ENCODE measurements at regions not wholly inside any gene's neighbourhood (a gene's known extent, or its start where the extent isn't known, plus 50 kb on each side); places are given as distances from the start of the nearest gene placed in this dataset.

- CTCF ChIA-PET, result no interaction called here
- TF ChIP-seq EZH2 (IDR thresholded peaks at IDR 0.05; ENCODE audit: borderline replicate concordance, low read depth, low read length, poor library complexity, severe bottlenecking), result no peak
- no peak for TF ChIP-seq CTCF (conservative IDR thresholded peaks at IDR 0.05; ENCODE audit: low read depth, low read length)
- DNase-seq (ENCODE audit: low spot score), result no peak
- Histone ChIP-seq H3K36me3 (ENCODE audit: insufficient read depth, low read length, poor library complexity, severe bottlenecking) (no peaks in the 10 kb centered on the region), H3K4me3 (ENCODE audit: low read depth, low read length, poor library complexity, severe bottlenecking) (no peak overlapping the region), H3K27me3 (replicated peaks; ENCODE audit: insufficient read depth, low read depth, low read length, poor library complexity) (no peaks in the 10 kb centered on the region), H3K27ac (ENCODE audit: low read depth, low read length, poor library complexity, severe bottlenecking) (no peak overlapping the region), H3K4me1 (ENCODE audit: insufficient read depth, low read length, poor library complexity, severe bottlenecking) (no peaks in the 10 kb centered on the region), H3K9me3 (ENCODE audit: low read depth, low read length, poor library complexity, severe bottlenecking) (no peaks in the 10 kb centered on the region)
- intact Hi-C loops (cut with micrococcal nuclease; ENCODE audit: unreplicated experiment), result no loop called here
- no TSS peak for BruUV-seq (replicated peaks)
- POLR2A ChIA-PET (ENCODE audit: low non-redundant PET), result no interaction called here
Observed at GRCh38 chr18:44620812-44621211, 59.9 kb upstream of the SETBP1 start.

- BruUV-seq (replicated peaks), result no TSS peak
- no peak for DNase-seq (ENCODE audit: low spot score)
- CTCF ChIA-PET, result no interaction called here
Observed at GRCh38 chr18:44624052-44624451, 56.6 kb upstream of the SETBP1 start.

GRCh38 chr18:44625386-44625785, 55.3 kb upstream of the SETBP1 start:
- no peak for DNase-seq (ENCODE audit: low spot score)
- H3K27ac ChIP-seq (ENCODE audit: low read depth, low read length, poor library complexity, severe bottlenecking), result no peak overlapping the region
- intact Hi-C loops (cut with micrococcal nuclease; ENCODE audit: unreplicated experiment), result no loop called here
- H3K4me3 ChIP-seq (ENCODE audit: low read depth, low read length, poor library complexity, severe bottlenecking), result no peak overlapping the region
- no peaks in the 10 kb centered on the region for H3K36me3 ChIP-seq (ENCODE audit: insufficient read depth, low read length, poor library complexity, severe bottlenecking)
- H3K9me3 ChIP-seq (ENCODE audit: low read depth, low read length, poor library complexity, severe bottlenecking), result no peaks in the 10 kb centered on the region
- no peak for TF ChIP-seq CTCF (conservative IDR thresholded peaks at IDR 0.05; ENCODE audit: low read depth, low read length)
- no peak for TF ChIP-seq EZH2 (IDR thresholded peaks at IDR 0.05; ENCODE audit: borderline replicate concordance, low read depth, low read length, poor library complexity, severe bottlenecking)
- ChIA-PET CTCF (no interaction called here), POLR2A (ENCODE audit: low non-redundant PET) (no interaction called here)
- no TSS peak for BruUV-seq (replicated peaks)
- H3K27me3 ChIP-seq (replicated peaks; ENCODE audit: insufficient read depth, low read depth, low read length, poor library complexity), result no peaks in the 10 kb centered on the region
- peaks cover 11% of the 10 kb centered on the region for H3K4me1 ChIP-seq (ENCODE audit: insufficient read depth, low read length, poor library complexity, severe bottlenecking)

More at GRCh38 chr18:44624052-44624451, 56.6 kb upstream of the SETBP1 start:
- TF ChIP-seq EZH2 (IDR thresholded peaks at IDR 0.05; ENCODE audit: borderline replicate concordance, low read depth, low read length, poor library complexity, severe bottlenecking) (no peak), CTCF (conservative IDR thresholded peaks at IDR 0.05; ENCODE audit: low read depth, low read length) (no peak)
- H3K4me3 ChIP-seq (ENCODE audit: low read depth, low read length, poor library complexity, severe bottlenecking), result no peak overlapping the region
- peaks cover 11% of the 10 kb centered on the region for H3K4me1 ChIP-seq (ENCODE audit: insufficient read depth, low read length, poor library complexity, severe bottlenecking)
- no peaks in the 10 kb centered on the region for H3K36me3 ChIP-seq (ENCODE audit: insufficient read depth, low read length, poor library complexity, severe bottlenecking)
- no peaks in the 10 kb centered on the region for H3K9me3 ChIP-seq (ENCODE audit: low read depth, low read length, poor library complexity, severe bottlenecking)
- H3K27ac ChIP-seq (ENCODE audit: low read depth, low read length, poor library complexity, severe bottlenecking), result no peak overlapping the region
- POLR2A ChIA-PET (ENCODE audit: low non-redundant PET), result no interaction called here
- intact Hi-C loops (cut with micrococcal nuclease; ENCODE audit: unreplicated experiment), result no loop called here
- H3K27me3 ChIP-seq (replicated peaks; ENCODE audit: insufficient read depth, low read depth, low read length, poor library complexity), result no peaks in the 10 kb centered on the region

All from A673 (cell line).